CD4-positive, alpha-beta T cell treated with Interleukin-6 at 100 ng/mL for 8 hours (primary cell): ENCODE measurements at regions not wholly inside any gene's neighbourhood (a gene's known extent, or its start where the extent isn't known, plus 50 kb on each side); places are given as distances from the start of the nearest gene placed in this dataset.

Experiments
- DNase-seq: peaks from one replicate; pipeline ENCODE4 v3.0.0-alpha.2; 2020; ENCODE audit warnings: mixed read lengths, low spot score

DNA sequence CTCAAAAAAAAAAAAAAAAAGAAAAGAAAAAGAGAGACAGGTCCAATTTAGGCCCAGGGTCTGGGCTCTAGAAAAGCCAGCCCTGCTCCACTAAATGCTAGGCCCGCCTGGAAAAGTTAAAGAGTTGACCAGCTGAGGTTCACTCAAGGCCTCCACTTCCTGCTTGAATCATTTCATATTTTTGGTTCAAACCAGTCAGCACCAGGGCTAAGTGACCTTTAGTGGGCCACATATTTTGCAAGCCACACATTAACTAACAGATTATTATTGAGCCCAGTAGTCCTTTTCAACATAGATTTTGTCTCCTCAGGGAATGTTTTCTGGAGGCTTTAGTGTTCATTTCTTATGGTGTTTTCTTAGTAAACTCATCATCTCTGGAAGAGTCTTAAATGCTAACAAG lies 156.6 kb downstream of the TLR4 start:
- DNase-seq, result no peak

GRCh38 chr9:117864385-117865057 lies 160.3 kb downstream of the TLR4 start:
- no peak for DNase-seq

DNA sequence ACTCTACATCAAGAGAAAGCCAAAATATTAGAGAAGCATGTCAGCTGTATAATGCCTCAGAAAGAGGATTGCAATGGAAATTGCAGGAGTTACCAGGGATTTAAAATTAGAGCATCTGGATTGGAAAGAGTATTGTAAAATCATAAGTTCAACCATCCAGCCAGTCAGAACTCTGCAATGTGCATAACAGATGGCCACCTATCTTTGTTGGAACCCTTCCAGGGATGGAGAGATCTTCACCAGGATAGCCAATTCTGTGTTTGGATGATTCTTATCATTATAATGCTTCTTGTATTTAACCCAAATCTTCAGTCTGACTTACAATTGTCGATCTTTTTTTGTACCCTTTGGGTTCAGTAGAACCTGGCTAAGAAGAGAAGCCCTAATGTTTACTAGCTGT lies 164.4 kb downstream of the TLR4 start:
- DNase-seq, result no peak

DNA sequence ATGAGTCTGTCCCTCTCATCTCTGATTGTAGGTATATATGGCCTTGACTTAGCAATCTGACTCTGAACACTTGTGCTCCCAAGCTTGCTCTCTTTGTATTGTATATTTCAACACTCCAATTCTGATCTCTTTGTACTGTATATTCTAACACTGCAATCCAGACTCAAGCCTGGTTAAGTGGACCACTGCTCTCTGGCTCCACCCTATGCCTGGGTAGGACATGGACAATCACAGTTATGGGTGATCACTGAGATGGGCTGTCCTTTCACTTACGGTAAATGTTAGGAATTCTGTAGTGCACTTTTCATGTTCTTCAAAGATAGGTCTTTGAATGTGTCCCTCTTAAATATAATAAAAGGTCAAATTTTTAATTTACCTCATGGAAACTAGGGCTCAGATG lies 165.1 kb downstream of the TLR4 start:
- no peak for DNase-seq

GRCh38 chr9:117869712-117870111 lies 165.5 kb downstream of the TLR4 start:
- no peak for DNase-seq

- no peak for DNase-seq
Observed at GRCh38 chr9:117873664-117874063, 169.5 kb downstream of the TLR4 start.

- DNase-seq, result no peak
Observed at GRCh38 chr9:117875886-117876285, 171.7 kb downstream of the TLR4 start.

DNA sequence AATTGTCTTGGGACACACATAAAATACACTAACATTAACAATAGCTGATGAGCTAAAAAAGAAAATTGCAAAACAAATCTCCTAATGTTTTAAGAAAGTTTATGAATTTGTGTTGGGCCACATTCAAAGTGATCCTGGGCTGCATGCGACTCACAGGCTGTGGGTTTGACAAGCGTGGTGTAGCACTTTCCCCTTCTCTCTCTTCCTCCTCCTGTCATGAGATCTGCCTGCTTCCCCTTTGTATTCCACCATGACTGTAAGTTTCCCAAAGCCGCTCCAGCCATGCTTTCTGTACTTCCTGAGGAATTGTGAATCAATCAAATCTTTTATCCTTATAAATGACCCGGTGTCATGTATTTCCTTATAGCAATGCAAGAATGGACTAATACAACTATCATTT lies 178.0 kb downstream of the TLR4 start:
- no peak for DNase-seq

GRCh38 chr9:117886616-117887015 lies 182.4 kb downstream of the TLR4 start:
- DNase-seq, result no peak

- no peak for DNase-seq
Observed at GRCh38 chr9:117887383-117887782, 183.2 kb downstream of the TLR4 start.

DNA sequence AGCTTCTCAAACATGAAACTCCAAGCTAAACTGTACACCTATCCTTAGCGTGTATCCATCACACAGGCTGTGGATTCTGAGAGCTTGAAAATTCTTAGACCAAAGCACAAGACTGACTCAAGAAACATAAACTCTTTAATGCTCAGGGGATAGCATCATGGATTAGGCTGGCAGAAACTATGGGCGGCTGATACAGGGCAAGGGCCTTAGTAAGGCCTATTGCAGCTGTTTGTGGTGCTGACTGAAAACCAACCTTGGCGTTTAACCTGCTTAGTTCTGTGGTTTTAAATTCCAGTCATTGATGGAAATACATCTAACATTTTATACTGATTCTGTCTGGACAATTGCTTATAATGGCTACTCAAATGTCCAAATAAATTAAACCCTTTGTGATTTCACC lies 183.7 kb downstream of the TLR4 start:
- DNase-seq, result no peak

- no peak for DNase-seq
Observed at GRCh38 chr9:117903453-117903852, 199.2 kb downstream of the TLR4 start.

DNA sequence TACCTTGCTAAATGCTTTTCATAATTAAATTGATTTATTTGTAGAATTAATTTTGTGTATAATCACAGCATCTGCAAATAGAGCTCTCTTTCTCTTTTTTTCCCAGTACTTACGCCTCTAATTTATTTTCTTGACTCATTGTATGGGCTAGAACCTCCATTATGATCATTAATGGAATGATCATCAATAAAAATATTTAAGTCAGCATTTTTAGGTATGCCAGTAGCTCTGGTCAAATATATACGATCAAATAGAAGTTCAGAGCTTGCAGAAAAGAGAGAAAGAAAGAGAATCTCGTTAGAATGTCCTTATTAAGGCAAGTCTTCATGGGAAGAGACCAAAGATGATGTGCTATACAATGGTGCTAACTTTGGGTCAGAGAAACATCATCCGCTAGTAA lies 202.6 kb downstream of the TLR4 start:
- no peak for DNase-seq

GRCh38 chr9:117907420-117907819 lies 203.2 kb downstream of the TLR4 start:
- DNase-seq, result no peak

DNA sequence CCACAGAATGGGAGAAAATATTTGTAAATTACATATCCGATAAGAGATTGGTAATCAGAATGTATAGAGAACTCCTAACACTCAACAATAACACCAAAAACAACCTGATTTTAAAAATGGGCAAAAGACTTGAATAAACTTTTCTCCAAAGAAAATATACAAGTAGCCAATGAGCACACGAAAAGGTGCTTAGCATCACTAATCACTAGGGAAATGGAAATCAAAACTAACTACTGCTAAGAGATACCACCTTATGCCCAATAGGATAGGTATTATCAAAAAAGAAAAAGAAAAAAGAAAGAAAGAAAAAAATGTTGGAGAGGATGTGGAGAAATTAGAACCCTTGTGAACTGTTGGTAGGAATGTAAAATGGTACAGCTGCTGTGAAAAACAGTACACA lies 212.1 kb downstream of the TLR4 start:
- DNase-seq, result no peak

GRCh38 chr9:117917873-117918272 lies 213.7 kb downstream of the TLR4 start:
- DNase-seq, result no peak

- no peak for DNase-seq
Observed at GRCh38 chr9:117919538-117919937, 215.3 kb downstream of the TLR4 start.

- DNase-seq, result no peak
Observed at GRCh38 chr9:117926031-117926658, 221.9 kb downstream of the TLR4 start.

DNA sequence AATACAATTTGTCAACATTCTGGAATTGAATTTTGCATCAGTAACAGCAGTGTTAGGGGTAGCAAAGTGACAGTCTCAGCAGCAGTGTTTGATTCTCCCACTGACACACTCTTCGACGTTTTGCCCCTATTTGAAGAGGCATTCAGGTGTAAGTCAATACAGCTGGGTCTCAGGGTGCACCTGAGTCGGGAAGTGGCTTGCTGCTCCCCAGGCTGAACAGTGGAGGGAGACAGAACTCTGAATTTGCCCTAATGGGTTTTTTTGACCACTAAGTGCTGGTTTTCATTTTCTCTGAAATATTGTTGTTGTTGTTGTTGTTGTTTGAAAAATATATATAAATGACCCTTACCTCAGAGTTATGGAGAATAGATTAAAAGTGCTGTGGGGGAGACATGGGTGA lies 223.2 kb downstream of the TLR4 start:
- no peak for DNase-seq

GRCh38 chr9:117929868-117930267 lies 225.7 kb downstream of the TLR4 start:
- DNase-seq, result no peak

DNA sequence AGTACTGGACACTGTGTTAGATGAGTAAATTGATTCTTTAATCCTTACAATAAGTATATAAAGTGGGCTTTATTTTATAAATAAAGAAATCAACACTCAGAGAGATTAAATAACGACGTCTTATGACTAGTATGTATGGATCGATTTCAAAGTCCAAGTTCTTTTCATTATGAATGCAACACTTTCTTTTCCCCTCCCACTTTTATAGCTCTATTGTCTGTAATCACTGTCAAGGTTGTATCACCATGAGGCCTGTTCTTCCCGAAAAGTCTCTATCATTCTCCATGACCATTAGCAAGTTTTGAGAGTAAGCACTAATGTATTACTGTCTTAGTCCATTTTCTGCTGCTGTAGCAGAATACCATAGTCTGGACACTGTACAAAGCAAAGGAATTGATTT lies 228.4 kb downstream of the TLR4 start:
- no peak for DNase-seq

DNA sequence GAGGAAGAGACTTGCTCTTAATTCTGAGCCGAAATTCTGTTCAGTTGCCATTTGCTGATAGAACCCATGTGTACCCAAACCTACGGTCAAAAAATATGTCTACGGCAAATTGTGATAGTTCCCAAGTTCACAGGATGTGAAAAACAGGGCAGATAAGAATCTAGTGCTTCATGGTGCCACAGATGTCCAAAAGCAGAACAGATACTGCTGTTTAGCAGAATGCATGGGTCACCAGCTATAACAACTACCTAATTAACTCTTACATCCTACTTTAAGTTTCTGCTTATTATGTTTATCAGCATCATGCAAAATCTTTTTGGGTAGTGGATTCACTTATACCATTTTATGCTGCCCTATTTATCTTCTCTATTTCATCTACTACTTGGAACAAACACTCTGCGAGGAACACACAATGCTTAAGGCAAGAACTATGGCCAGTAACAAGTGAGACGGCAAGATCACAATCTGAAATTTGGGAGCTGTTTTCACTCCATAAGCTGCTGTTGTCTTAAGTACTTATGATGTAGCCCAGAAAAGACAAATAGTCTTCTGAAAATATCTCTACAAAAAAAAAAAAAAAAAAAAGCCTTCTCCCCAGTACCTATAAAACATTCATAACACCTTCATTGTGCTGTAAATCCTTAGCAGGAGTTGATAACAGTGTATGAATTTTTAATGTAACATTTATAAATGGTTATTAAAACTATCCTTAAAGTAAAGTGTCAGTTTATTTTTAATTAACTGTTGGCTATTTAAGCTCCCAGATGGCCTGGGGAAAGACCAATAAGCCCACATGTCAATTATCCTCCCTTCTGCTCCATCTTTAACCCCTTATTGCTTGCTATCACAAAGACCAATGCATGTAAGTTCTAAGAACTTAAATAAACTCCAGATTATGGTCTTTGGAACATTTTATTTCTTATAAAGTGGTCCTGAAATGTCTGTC lies 232.3 kb downstream of the TLR4 start:
- no peak for DNase-seq

- no peak for DNase-seq
Observed at GRCh38 chr9:117938086-117938485, 233.9 kb downstream of the TLR4 start.
